AG04450 (cell line): ENCODE measurements at regions not wholly inside any gene's neighbourhood (a gene's known extent, or its start where the extent isn't known, plus 50 kb on each side); places are given as distances from the start of the nearest gene placed in this dataset.

Experiments used
- CTCF ChIA-PET: fragments of 300-600, 350-600 bp; formaldehyde crosslinking; extraction: SDS; loops from one replicate; lab custom pipeline; 2022; ENCODE audit warnings: antibody characterized with exemption, inconsistent platforms; lab: Charles Lee
- POLR2A ChIA-PET: fragments of 350-600 bp; formaldehyde crosslinking; extraction: SDS; loops from one replicate; lab custom pipeline; 2021; ENCODE audit warnings: antibody characterized with exemption, inconsistent platforms; lab: Yijun Ruan, JAX
- DNase-seq: peaks from one replicate; pipeline ENCODE4 v3.0.0-alpha.2; 2011; ENCODE audit warnings: low read depth, low spot score
- H3K27ac ChIP-seq: one replicate; pipeline ENCODE4 v1.5.1; 2012; ENCODE audit warnings: low read depth, low read length, control low read depth
- H3K27me3 ChIP-seq: one replicate; pipeline ENCODE4 v1.6.0; 2012; ENCODE audit warnings: low read length; ENCODE audit not compliant: control insufficient read depth, insufficient read depth
- H3K4me3 ChIP-seq: 2 replicates; pipeline ENCODE4 v1.5.1; 2011; ENCODE audit warnings: mild to moderate bottlenecking, low read depth, low read length, control low read depth
- H3K9me3 ChIP-seq: 2 replicates; pipeline ENCODE4 v1.5.1; 2012; ENCODE audit warnings: low read length; ENCODE audit not compliant: control insufficient read depth, insufficient read depth
- CTCF ChIP-seq: IDR thresholded peaks from 2 replicates; pipeline ENCODE4 v1.5.1; 2011; ENCODE audit warnings: low read depth, low read length, control low read depth, inconsistent platforms

GRCh38 chr5:33310451-33310850 is 130.3 kb upstream of the TARS1 start:
- POLR2A ChIA-PET: interaction anchor here (0.7 to 0.9 kb wide), 4 partner anchors 33 to 467 kb away, joined by 3 to 5 read pairs (median 3); no protein-coding TSS in a partner anchor
- peak; percentile 66 for DNase-seq
- H3K27me3 ChIP-seq: no peaks in the 10 kb centered on the region
- no peak for TF ChIP-seq CTCF
- peak overlapping the region; percentile 65 for H3K27ac ChIP-seq
- H3K4me3 ChIP-seq: no peak overlapping the region
- no peaks in the 10 kb centered on the region for H3K9me3 ChIP-seq
- CTCF ChIA-PET: interaction anchor here (1.0 to 2.9 kb wide), 4 partner anchors 11 to 603 kb away, joined by 3 to 44 read pairs (median 5); no protein-coding TSS in a partner anchor

- no peak overlapping the region for H3K4me3 ChIP-seq
- ChIA-PET CTCF (interaction anchor here (1.0 to 1.6 kb wide), 2 partner anchors 12 to 603 kb away, joined by 4 to 5 read pairs; no protein-coding TSS in a partner anchor), POLR2A (interaction anchor here (0.5 to 0.9 kb wide), 2 partner anchors 32 to 129 kb away, joined by 3 read pairs; partner anchors contain the start of gene TARS1)
- H3K27ac ChIP-seq: no peak overlapping the region
- no peak for TF ChIP-seq CTCF
- DNase-seq: peak; percentile 88
- no peaks in the 10 kb centered on the region for H3K9me3 ChIP-seq
- H3K27me3 ChIP-seq: no peaks in the 10 kb centered on the region
Observed at GRCh38 chr5:33311893-33312292, 128.9 kb upstream of the TARS1 start.

- Histone ChIP-seq H3K27me3 (no peaks in the 10 kb centered on the region), H3K9me3 (no peaks in the 10 kb centered on the region), H3K4me3 (no peak overlapping the region), H3K27ac (peak overlapping the region; percentile 77)
- peak; percentile 47 for DNase-seq
- TF ChIP-seq CTCF: no peak
- POLR2A ChIA-PET: no interaction called here
- CTCF ChIA-PET: interaction anchor here (1.0 to 1.6 kb wide), 2 partner anchors 13 to 604 kb away, joined by 4 to 5 read pairs; no protein-coding TSS in a partner anchor
Observed at GRCh38 chr5:33312571-33313549, 127.9 kb upstream of the TARS1 start.

GRCh38 chr5:33315189-33315588 is 125.6 kb upstream of the TARS1 start:
- CTCF ChIA-PET: no interaction called here
- POLR2A ChIA-PET: interaction anchor here (0.5 kb wide), 1 partner anchor 94 kb away, joined by 7 read pairs; no protein-coding TSS in a partner anchor
- no peak overlapping the region for H3K4me3 ChIP-seq
- H3K27me3 ChIP-seq: no peaks in the 10 kb centered on the region
- TF ChIP-seq CTCF: no peak
- H3K27ac ChIP-seq: no peak overlapping the region
- DNase-seq: no peak
- no peaks in the 10 kb centered on the region for H3K9me3 ChIP-seq

- no peak for DNase-seq
- ChIA-PET CTCF (no interaction called here), POLR2A (no interaction called here)
- no peak overlapping the region for H3K4me3 ChIP-seq
- no peaks in the 10 kb centered on the region for H3K27me3 ChIP-seq
- H3K27ac ChIP-seq: no peak overlapping the region
- no peaks in the 10 kb centered on the region for H3K9me3 ChIP-seq
- no peak for TF ChIP-seq CTCF
Observed at GRCh38 chr5:33316773-33317172, 124.0 kb upstream of the TARS1 start.
